ENCODE measurements at regions not wholly inside any gene's neighbourhood (a gene's known extent, or its start where the extent isn't known, plus 50 kb on each side); places are given as distances from the start of the nearest gene placed in this dataset.
"Not testable (repeated sequence)": the region's sequence is repeated elsewhere in the genome, so short reads cannot be mapped to it uniquely, and the experiment has no call there.

DNA sequence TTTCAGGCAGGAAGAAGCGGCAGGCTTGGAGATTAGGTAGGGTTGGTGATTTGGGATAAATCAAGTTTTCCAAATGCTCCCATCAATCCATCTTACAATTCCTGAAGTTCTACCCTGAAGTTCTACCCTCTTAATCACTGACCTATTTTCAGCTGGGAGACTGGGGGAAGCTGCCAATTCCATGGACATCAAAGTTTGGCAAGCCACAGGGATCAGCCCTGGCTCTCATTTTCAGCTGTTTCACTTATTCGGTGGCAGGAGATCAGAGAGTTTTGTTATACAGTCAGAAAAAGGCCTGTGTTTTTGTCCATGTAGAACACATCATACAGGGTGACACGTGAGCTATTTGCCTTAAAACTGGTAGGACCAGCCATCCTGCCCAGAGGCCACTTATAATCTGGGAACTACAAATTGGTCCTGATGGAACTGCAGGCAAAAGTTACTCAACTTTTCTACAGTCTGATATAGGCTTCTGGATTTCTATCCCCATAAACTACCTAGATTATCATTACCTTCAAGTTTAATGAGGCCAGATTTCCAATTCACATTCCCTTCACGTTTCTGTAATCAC is 112.9 kb upstream of the ZNF746 start:
- Histone ChIP-seq H3K27me3 (ENCODE audit: control insufficient read depth in 3 of 3, insufficient read depth in 3 of 3, low read length in 3 of 3) (no peaks in the 10 kb centered on the region), H3K36me3 (ENCODE audit: control insufficient read depth in 3 of 3, insufficient read depth in 3 of 3, low read length in 3 of 3) (peaks cover 27 to 60% (median 41%) of the 10 kb centered on the region in 3 donors), H3K4me1 (ENCODE audit: control insufficient read depth in 3 of 3, insufficient read depth in 3 of 3, low read length in 3 of 3) (peaks cover 3 to 10% (median 7%) of the 10 kb centered on the region in 3 donors), H3K9me3 (ENCODE audit: control insufficient read depth in 3 of 3, low read length in 3 of 3) (no peaks in the 10 kb centered on the region), H3K4me3 (ENCODE audit: low read length in 3 of 3) (no peak overlapping the region), H3K27ac (ENCODE audit: low read depth, low read length) (no peak overlapping the region), H3K9ac (ENCODE audit: low read depth in 1 of 3, low read length in 3 of 3) (no peak overlapping the region)

DNA sequence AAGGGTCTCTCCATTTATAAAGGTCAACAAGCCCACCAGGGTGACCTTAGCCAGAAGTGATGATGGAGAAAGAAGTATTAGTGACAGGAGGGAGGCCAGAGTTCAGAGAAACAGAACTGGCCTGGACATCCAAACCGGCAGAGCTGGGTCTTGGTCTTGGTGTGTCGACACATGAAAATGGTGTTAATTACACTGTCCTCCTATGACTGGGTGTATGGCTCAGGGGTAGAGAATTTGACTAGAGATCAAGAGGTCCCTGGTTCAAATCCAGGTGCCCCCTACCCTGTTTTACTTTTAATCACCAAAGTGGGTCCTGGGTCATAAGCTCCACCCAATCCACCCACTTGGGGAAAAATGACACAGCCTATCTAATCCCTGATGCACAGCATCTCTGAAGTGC is 110.6 kb upstream of the ZNF746 start:
- Histone ChIP-seq H3K27ac (ENCODE audit: low read depth, low read length) (no peak overlapping the region), H3K9ac (ENCODE audit: low read depth in 1 of 3, low read length in 3 of 3) (no peak overlapping the region), H3K27me3 (ENCODE audit: control insufficient read depth in 3 of 3, insufficient read depth in 3 of 3, low read length in 3 of 3) (no peaks in the 10 kb centered on the region), H3K4me1 (ENCODE audit: control insufficient read depth in 3 of 3, insufficient read depth in 3 of 3, low read length in 3 of 3) (peaks cover 3 to 10% (median 7%) of the 10 kb centered on the region in 3 donors), H3K36me3 (ENCODE audit: control insufficient read depth in 3 of 3, insufficient read depth in 3 of 3, low read length in 3 of 3) (peaks cover 29 to 44% (median 40%) of the 10 kb centered on the region in 3 donors), H3K4me3 (ENCODE audit: low read length in 3 of 3) (no peak overlapping the region), H3K9me3 (ENCODE audit: control insufficient read depth in 3 of 3, low read length in 3 of 3) (no peaks in the 10 kb centered on the region)

DNA sequence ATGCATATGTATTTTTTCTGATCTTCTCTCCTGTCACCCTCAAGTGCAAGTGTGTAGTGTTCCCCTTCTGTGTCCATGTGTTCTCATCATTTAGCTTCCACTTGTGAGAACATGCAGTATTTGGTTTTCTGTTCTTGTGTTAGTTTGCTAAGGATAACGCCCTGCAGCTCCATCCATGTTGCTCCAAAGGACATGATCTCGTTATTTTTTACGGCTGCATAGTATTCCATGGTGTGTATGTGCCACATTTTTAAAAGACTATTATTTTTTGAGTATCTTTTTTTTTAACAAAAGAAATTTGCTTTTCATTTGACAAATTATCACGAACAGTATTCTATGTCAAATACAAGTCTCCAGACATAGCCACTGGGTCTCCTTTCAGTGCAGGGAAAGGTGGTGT is 110.1 kb upstream of the ZNF746 start:
- Histone ChIP-seq H3K27me3 (ENCODE audit: control insufficient read depth in 3 of 3, insufficient read depth in 3 of 3, low read length in 3 of 3) (no peaks in the 10 kb centered on the region), H3K36me3 (ENCODE audit: control insufficient read depth in 3 of 3, insufficient read depth in 3 of 3, low read length in 3 of 3) (peaks cover 24 to 43% (median 37%) of the 10 kb centered on the region in 3 donors), H3K9ac (ENCODE audit: low read depth in 1 of 3, low read length in 3 of 3) (no peak overlapping the region), H3K4me1 (ENCODE audit: control insufficient read depth in 3 of 3, insufficient read depth in 3 of 3, low read length in 3 of 3) (peaks cover 3 to 10% (median 7%) of the 10 kb centered on the region in 3 donors), H3K27ac (ENCODE audit: low read depth, low read length) (no peak overlapping the region), H3K4me3 (ENCODE audit: low read length in 3 of 3) (no peak overlapping the region), H3K9me3 (ENCODE audit: control insufficient read depth in 3 of 3, low read length in 3 of 3) (no peaks in the 10 kb centered on the region)

DNA sequence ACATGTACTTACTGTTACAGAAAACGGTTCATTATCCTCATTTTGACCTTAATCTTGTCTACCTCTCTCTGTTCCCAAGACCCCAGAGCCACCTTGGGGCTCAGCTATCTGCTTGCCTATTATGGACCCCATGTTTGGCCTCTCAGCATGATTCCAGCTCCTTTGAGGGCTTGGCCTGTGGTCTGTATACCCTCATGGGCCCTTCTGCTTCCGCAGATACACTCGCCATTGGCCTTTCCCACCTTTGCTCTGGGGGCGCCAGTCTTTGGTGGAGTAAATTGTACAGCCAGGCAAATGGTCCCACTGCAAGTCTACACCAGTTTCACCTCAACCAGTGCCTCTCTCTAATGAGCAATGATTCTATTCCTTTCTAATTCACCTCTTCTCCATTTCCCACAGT is 109.2 kb upstream of the ZNF746 start:
- Histone ChIP-seq H3K4me1 (ENCODE audit: control insufficient read depth in 3 of 3, insufficient read depth in 3 of 3, low read length in 3 of 3) (peaks cover 3 to 10% (median 7%) of the 10 kb centered on the region in 3 donors), H3K36me3 (ENCODE audit: control insufficient read depth in 3 of 3, insufficient read depth in 3 of 3, low read length in 3 of 3) (peaks cover 19 to 42% (median 36%) of the 10 kb centered on the region in 3 donors), H3K9ac (ENCODE audit: low read depth in 1 of 3, low read length in 3 of 3) (no peak overlapping the region), H3K9me3 (ENCODE audit: control insufficient read depth in 3 of 3, low read length in 3 of 3) (no peaks in the 10 kb centered on the region), H3K27ac (ENCODE audit: low read depth, low read length) (no peak overlapping the region), H3K27me3 (ENCODE audit: control insufficient read depth in 3 of 3, insufficient read depth in 3 of 3, low read length in 3 of 3) (no peaks in the 10 kb centered on the region), H3K4me3 (ENCODE audit: low read length in 3 of 3) (no peak overlapping the region)

DNA sequence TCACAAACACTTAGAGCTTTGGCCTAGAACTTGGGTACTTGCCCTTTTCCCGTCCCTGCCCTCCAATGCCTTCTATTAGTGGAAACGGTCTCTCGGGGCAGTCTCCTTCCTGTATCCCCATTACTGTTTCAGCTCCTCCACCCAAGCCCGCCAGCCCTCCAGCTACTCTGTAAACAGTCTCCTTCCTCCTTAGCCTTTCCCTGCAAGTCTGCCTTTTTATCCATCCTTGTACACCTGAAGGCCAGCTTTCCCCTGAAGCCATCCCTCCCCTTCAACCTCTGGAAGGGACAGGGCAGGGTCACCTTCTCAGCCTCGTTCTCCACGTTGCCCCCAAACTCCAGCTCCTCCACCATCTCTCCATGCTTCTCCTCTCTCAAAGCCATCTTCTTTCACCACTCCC is 108.1 kb upstream of the ZNF746 start:
- H3K27me3 ChIP-seq (ENCODE audit: control insufficient read depth in 3 of 3, insufficient read depth in 3 of 3, low read length in 3 of 3), result no peaks in the 10 kb centered on the region
- no peaks in the 10 kb centered on the region for H3K9me3 ChIP-seq (ENCODE audit: control insufficient read depth in 3 of 3, low read length in 3 of 3)
- no peak overlapping the region for H3K27ac ChIP-seq (ENCODE audit: low read depth, low read length)
- no peak overlapping the region for H3K4me3 ChIP-seq (ENCODE audit: low read length in 3 of 3)
- peaks cover under 1 to 3% (median 2%) of the 10 kb centered on the region in 3 donors for H3K4me1 ChIP-seq (ENCODE audit: control insufficient read depth in 3 of 3, insufficient read depth in 3 of 3, low read length in 3 of 3)
- peaks cover 12 to 39% (median 30%) of the 10 kb centered on the region in 3 donors for H3K36me3 ChIP-seq (ENCODE audit: control insufficient read depth in 3 of 3, insufficient read depth in 3 of 3, low read length in 3 of 3)
- H3K9ac ChIP-seq (ENCODE audit: low read depth in 1 of 3, low read length in 3 of 3), result no peak overlapping the region

DNA sequence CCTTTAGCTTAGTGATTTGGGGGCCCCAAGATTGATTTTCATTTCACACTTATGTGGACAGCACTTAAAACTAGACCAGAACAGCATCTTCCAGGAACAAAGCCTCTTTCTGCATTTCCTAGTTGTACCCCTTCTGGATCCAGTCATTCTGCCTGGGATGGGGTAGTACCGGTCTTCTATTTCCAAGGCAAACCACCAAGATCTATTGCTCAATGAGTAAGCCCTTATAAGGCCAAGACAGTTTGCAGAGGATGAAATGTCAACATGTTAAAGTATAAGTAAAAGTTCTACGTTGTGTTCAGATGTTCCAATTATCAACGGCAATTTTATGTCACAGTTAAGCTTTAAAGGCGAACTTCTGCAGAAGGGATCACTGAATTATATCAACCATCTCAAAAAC is 106.9 kb upstream of the ZNF746 start:
- H3K27me3 ChIP-seq (ENCODE audit: control insufficient read depth in 3 of 3, insufficient read depth in 3 of 3, low read length in 3 of 3), result no peaks in the 10 kb centered on the region
- no peaks in the 10 kb centered on the region for H3K9me3 ChIP-seq (ENCODE audit: control insufficient read depth in 3 of 3, low read length in 3 of 3)
- no peak overlapping the region for H3K4me3 ChIP-seq (ENCODE audit: low read length in 3 of 3)
- no peak overlapping the region for H3K27ac ChIP-seq (ENCODE audit: low read depth, low read length)
- H3K4me1 ChIP-seq (ENCODE audit: control insufficient read depth in 3 of 3, insufficient read depth in 3 of 3, low read length in 3 of 3), result no peaks in the 10 kb centered on the region
- peaks cover 12 to 39% (median 31%) of the 10 kb centered on the region in 3 donors for H3K36me3 ChIP-seq (ENCODE audit: control insufficient read depth in 3 of 3, insufficient read depth in 3 of 3, low read length in 3 of 3)
- no peak overlapping the region for H3K9ac ChIP-seq (ENCODE audit: low read depth in 1 of 3, low read length in 3 of 3)

DNA sequence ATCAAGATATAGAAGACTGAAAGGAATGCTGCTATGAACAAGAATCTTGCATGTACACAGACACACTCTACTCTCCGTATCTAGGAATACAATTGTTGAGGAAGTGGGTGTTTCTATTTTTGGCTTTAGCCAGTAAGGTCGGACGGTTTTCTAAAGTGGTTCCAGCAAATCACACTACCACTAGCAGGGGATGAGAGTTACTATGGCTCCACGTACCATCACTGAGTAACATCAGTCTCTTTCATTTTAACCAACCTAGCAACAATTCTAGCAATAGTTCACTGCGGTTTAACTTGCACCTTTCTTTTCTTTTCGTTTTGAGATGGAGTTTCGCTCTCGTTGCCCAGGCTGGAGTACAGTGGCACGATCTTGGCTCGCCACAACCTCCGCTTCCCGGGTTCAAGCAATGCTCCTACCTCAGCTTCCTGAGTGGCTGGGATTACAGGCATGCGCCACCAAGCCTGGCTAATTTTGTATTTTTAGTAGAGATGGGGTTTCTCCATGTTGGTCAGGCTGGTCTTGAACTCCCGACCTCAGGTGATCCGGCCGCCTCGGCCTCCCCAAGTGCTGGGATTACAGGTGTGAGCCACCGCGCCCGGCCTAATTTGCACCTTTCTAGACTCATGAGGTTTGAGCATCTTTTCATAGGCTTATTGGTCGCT is 103.2 kb upstream of the ZNF746 start:
- not testable (repeated sequence) for H3K9ac ChIP-seq (ENCODE audit: low read depth in 1 of 3, low read length in 3 of 3); H3K9me3 ChIP-seq (ENCODE audit: control insufficient read depth in 3 of 3, low read length in 3 of 3); H3K27me3 ChIP-seq (ENCODE audit: control insufficient read depth in 3 of 3, insufficient read depth in 3 of 3, low read length in 3 of 3); H3K27ac ChIP-seq (ENCODE audit: low read depth, low read length); H3K4me1 ChIP-seq (ENCODE audit: control insufficient read depth in 3 of 3, insufficient read depth in 3 of 3, low read length in 3 of 3); H3K4me3 ChIP-seq (ENCODE audit: low read length in 3 of 3)
- peaks cover 11 to 32% (median 29%) of the 10 kb centered on the region in 3 donors for H3K36me3 ChIP-seq (ENCODE audit: control insufficient read depth in 3 of 3, insufficient read depth in 3 of 3, low read length in 3 of 3)

DNA sequence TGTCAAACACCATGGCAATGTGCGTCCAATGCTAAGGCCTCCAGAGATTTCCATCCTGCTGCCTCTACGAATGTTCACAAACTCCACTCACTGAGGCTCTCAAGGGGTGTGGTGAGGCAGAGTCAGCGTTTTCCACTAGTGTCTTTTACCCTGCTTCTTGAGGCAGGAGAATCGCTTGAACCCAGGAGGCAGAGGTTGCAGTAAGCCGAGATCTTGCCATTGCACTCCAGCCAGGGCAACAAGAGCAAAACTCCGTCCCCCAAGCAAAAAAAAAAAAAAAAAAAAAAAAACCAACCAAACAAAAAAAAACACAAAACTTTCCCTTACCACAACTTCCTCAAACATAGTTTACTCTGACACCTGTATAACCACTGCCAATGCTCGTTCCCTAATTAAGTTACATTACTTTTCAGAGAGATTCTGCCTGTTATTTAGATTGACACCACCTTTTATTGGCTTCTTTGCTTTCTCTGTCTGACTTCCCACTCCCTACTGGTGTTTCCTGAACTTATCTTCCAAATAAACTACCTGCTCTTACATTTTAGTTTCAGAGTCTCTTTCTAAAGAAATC is 102.1 kb upstream of the ZNF746 start:
- no peaks in the 10 kb centered on the region for H3K27me3 ChIP-seq (ENCODE audit: control insufficient read depth in 3 of 3, insufficient read depth in 3 of 3, low read length in 3 of 3)
- H3K9ac ChIP-seq (ENCODE audit: low read depth in 1 of 3, low read length in 3 of 3), result no peak overlapping the region
- H3K4me1 ChIP-seq (ENCODE audit: control insufficient read depth in 3 of 3, insufficient read depth in 3 of 3, low read length in 3 of 3), result no peaks in the 10 kb centered on the region
- H3K27ac ChIP-seq (ENCODE audit: low read depth, low read length), result no peak overlapping the region
- no peak overlapping the region for H3K4me3 ChIP-seq (ENCODE audit: low read length in 3 of 3)
- no peaks in the 10 kb centered on the region for H3K9me3 ChIP-seq (ENCODE audit: control insufficient read depth in 3 of 3, low read length in 3 of 3)
- H3K36me3 ChIP-seq (ENCODE audit: control insufficient read depth in 3 of 3, insufficient read depth in 3 of 3, low read length in 3 of 3), result peaks cover 9 to 39% (median 33%) of the 10 kb centered on the region in 3 donors

DNA sequence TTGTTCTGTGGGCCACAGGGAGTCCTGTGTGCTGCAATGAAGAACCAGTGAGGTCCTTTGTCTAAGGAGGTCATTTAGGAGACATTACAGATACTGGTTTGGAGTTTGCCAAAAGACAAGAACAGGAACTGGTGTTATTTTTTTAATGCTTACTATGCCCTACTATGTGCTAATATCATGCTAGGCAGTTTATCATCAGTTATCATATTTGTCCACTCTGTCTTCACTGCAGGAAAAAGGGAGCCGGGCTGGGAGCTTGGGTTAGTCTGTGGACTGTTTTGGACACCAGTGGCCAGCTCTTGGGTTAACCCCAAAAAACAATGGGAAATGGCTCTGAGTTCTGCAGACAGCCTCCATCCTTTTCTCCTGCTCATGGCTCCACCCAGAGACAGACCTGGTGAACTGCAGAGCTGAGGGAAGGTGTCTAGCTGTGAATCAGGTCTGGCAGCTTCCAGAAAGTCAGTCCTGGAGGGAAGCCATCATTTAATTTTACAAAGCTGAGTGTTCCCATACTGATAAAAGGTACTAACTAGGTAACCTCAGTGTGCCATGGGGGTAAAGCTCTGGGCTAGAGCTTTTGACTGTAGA is 101.2 kb upstream of the ZNF746 start:
- H3K36me3 ChIP-seq (ENCODE audit: control insufficient read depth in 3 of 3, insufficient read depth in 3 of 3, low read length in 3 of 3), result peaks cover 9 to 35% (median 33%) of the 10 kb centered on the region in 3 donors
- no peak overlapping the region for H3K27ac ChIP-seq (ENCODE audit: low read depth, low read length)
- no peaks in the 10 kb centered on the region for H3K4me1 ChIP-seq (ENCODE audit: control insufficient read depth in 3 of 3, insufficient read depth in 3 of 3, low read length in 3 of 3)
- no peaks in the 10 kb centered on the region for H3K9me3 ChIP-seq (ENCODE audit: control insufficient read depth in 3 of 3, low read length in 3 of 3)
- no peaks in the 10 kb centered on the region for H3K27me3 ChIP-seq (ENCODE audit: control insufficient read depth in 3 of 3, insufficient read depth in 3 of 3, low read length in 3 of 3)
- no peak overlapping the region for H3K9ac ChIP-seq (ENCODE audit: low read depth in 1 of 3, low read length in 3 of 3)
- no peak overlapping the region for H3K4me3 ChIP-seq (ENCODE audit: low read length in 3 of 3)

DNA sequence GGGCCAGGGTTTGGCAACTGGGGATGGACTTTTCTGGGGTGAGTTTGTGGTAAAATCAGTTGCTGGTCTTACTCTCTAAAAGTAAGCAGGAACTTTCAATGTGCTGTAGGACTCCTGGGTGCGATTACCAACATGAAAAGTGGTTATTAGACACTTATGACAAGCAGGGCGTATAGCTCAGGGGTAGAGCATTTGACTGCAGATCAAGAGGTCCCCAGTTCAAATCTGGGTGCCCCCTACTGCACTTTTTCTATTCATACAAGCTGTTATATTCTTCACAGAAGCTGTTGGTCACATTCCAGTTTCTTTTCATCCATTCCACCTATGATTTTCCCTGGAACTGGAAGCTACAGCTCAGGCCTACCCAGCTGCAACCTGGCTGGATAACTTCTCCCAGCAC is 100.2 kb upstream of the ZNF746 start:
- H3K27me3 ChIP-seq (ENCODE audit: control insufficient read depth in 3 of 3, insufficient read depth in 3 of 3, low read length in 3 of 3); H3K4me1 ChIP-seq (ENCODE audit: control insufficient read depth in 3 of 3, insufficient read depth in 3 of 3, low read length in 3 of 3); H3K9me3 ChIP-seq (ENCODE audit: control insufficient read depth in 3 of 3, low read length in 3 of 3); H3K27ac ChIP-seq (ENCODE audit: low read depth, low read length); H3K9ac ChIP-seq (ENCODE audit: low read depth in 1 of 3, low read length in 3 of 3); H3K4me3 ChIP-seq (ENCODE audit: low read length in 3 of 3): not testable (repeated sequence)
- H3K36me3 ChIP-seq (ENCODE audit: control insufficient read depth in 3 of 3, insufficient read depth in 3 of 3, low read length in 3 of 3), result peaks cover 7 to 31% (median 26%) of the 10 kb centered on the region in 3 donors

All from skeletal muscle tissue (tissue), 3 donors.